ENCODE measurements at regions not wholly inside any gene's neighbourhood (a gene's known extent, or its start where the extent isn't known, plus 50 kb on each side); places are given as distances from the start of the nearest gene placed in this dataset.

DNA sequence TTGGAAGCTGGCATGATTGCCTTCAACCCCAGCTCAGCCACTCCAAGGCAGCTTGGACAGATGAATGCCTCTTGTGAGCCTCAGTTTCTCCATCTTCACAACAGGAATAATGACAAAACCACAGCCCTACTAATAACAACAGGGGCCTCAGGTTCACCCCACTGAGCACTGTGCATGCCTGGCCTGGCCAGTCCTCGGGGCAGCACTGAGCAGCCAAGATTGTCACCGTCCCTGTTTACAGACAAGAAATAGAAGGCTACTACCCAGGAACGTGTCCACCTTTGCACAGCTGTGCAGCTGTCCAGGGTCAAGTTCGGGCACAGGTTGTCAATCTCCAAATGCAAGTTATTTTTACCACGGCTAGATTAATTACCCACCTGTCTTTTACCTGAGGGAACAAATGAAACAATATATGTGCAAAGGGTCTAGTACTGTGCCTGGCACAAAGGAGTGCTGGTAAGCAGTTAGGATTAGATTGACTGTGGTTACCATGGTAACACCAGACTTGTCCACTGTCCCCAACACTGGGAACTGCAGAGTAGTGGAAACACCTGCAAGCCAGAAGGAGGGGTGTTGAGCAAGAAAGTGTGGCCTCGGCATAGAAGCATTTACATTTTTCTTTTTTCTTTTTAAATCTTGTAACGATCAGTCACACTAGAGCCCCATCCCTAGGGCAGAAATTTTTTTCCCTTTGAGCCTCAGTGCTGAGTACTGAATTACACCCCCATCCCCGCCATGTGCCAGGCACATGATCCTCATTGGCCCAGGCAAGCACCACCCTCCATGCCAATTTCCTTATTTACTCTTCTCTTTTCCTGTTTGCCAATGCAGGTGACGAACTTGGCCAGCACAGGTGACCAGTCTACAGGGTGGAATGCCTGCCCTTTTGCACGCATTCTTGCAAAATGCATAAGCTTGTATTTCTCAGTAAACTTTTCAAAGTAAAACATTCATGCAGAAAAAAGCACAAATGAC, 66.3 kb upstream of the SLC6A6 start:
- TF ChIP-seq FOXP2 (optimal IDR thresholded peaks at IDR 0.05; ENCODE audit: control extremely low read depth, extremely low read length, insufficient read depth), result no peak
- TF ChIP-seq POLR2AphosphoS5 (IDR thresholded peaks at IDR 0.05; ENCODE audit: borderline replicate concordance, low read depth, low read length), result no peak
- TF ChIP-seq EZH2 (IDR thresholded peaks at IDR 0.05), result no peak
- H3K4me3 ChIP-seq, result no peak overlapping the region
- H3K9me3 ChIP-seq (ENCODE audit: low read depth, low read length), result no peaks in the 10 kb centered on the region
- no peaks in the 10 kb centered on the region for H3K36me3 ChIP-seq (ENCODE audit: insufficient read depth, low read length)
- DNase-seq (ENCODE audit: low read depth, low spot score), result no peak
- no peak overlapping the region for H3K27ac ChIP-seq
- H3K9ac ChIP-seq (ENCODE audit: insufficient read length), result no peak overlapping the region

DNA sequence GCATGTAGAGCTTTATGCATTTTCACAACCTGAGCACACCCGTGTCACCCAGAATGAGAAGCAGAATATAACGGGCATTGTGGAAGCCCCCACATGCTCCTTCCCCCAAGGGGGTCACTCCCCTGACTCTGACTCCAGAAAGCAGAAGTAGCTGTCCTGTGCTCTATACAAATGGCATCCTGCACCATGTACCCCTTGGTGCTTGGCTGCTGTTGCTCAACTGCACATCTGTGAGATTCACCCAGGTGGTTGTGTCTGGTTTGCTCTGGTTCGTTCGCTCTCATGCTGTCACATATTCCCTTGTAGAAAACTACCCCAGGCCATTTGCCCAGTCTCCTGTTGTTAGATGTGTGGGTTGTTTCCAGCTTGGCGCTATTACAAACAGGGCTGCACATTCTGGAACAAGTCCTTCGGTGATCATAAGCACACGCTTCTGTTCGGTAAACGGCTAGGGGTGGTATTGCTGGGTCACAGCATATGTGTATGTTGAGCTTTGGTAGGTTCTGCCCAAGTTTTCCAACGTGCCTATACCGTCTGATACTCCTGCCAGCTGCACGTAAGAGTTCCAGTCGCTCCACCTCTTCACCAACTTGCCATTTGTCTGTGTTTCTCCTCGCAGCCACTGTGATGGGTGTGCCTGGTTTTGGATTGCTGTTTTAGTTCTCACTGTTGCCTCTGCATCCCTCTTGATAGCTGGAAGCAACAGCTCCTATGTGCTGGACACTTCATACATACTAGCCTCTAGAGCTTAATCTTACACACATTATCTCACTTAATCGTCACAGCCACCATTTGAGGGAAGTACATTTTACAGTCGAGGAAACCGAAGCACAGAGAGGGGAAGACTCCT, 65.4 kb upstream of the SLC6A6 start:
- Histone ChIP-seq H3K4me3 (no peak overlapping the region), H3K36me3 (ENCODE audit: insufficient read depth, low read length) (no peaks in the 10 kb centered on the region), H3K9ac (ENCODE audit: insufficient read length) (no peak overlapping the region), H3K9me3 (ENCODE audit: low read depth, low read length) (no peaks in the 10 kb centered on the region), H3K27ac (no peak overlapping the region)
- DNase-seq (ENCODE audit: low read depth, low spot score), result no peak
- no peak for TF ChIP-seq FOXP2 (optimal IDR thresholded peaks at IDR 0.05; ENCODE audit: control extremely low read depth, extremely low read length, insufficient read depth)
- TF ChIP-seq EZH2 (IDR thresholded peaks at IDR 0.05), result no peak
- TF ChIP-seq POLR2AphosphoS5 (IDR thresholded peaks at IDR 0.05; ENCODE audit: borderline replicate concordance, low read depth, low read length), result no peak

DNA sequence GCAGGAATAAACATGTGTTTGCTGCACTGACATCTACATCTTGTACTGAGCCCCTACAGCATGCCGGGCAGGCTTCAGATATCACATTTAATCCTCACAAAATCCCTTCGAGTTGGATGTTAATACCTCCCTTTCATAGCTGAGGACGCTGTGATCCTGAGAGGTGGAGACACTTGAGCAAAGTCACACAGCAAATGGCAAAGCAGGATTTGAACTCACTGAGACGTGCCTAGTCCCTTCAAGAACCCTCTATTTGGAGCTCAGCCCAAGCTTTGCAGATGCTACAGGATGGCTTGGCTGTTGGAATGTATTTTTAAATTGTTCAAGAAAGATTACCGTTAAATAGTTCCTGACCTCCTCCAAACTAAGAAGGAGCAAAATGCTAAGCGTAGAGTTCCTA, 64.6 kb upstream of the SLC6A6 start:
- Histone ChIP-seq H3K9ac (ENCODE audit: insufficient read length) (no peak overlapping the region), H3K4me3 (no peak overlapping the region), H3K9me3 (ENCODE audit: low read depth, low read length) (no peaks in the 10 kb centered on the region), H3K36me3 (ENCODE audit: insufficient read depth, low read length) (no peaks in the 10 kb centered on the region), H3K27ac (no peak overlapping the region)
- no peak for DNase-seq (ENCODE audit: low read depth, low spot score)
- TF ChIP-seq EZH2 (IDR thresholded peaks at IDR 0.05) (no peak), POLR2AphosphoS5 (IDR thresholded peaks at IDR 0.05; ENCODE audit: borderline replicate concordance, low read depth, low read length) (no peak), FOXP2 (optimal IDR thresholded peaks at IDR 0.05; ENCODE audit: control extremely low read depth, extremely low read length, insufficient read depth) (no peak)

DNA sequence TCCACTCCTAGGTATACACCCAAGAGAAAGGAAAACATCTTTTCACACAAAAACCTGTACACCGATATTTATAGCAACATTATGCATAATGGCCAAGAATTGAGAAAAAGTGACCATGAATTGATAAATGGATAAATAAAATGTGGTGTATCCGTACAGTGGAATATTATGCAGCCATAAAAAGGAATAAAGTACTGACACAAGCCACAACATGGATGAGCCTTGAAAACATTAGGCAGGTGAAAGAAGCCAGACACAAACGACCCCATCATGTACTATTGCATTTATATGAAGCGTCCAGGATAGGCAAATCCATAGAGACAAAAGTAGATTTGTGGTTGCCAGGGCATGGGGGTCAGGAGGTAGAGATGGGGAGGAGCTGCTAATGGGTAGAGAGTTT, 64.2 kb upstream of the SLC6A6 start:
- DNase-seq (ENCODE audit: low read depth, low spot score), result no peak
- TF ChIP-seq EZH2 (IDR thresholded peaks at IDR 0.05) (no peak), POLR2AphosphoS5 (IDR thresholded peaks at IDR 0.05; ENCODE audit: borderline replicate concordance, low read depth, low read length) (no peak), FOXP2 (optimal IDR thresholded peaks at IDR 0.05; ENCODE audit: control extremely low read depth, extremely low read length, insufficient read depth) (no peak)
- no peak overlapping the region for H3K27ac ChIP-seq
- H3K36me3 ChIP-seq (ENCODE audit: insufficient read depth, low read length), result no peaks in the 10 kb centered on the region
- H3K9me3 ChIP-seq (ENCODE audit: low read depth, low read length), result no peaks in the 10 kb centered on the region
- no peak overlapping the region for H3K4me3 ChIP-seq
- H3K9ac ChIP-seq (ENCODE audit: insufficient read length), result no peak overlapping the region

DNA sequence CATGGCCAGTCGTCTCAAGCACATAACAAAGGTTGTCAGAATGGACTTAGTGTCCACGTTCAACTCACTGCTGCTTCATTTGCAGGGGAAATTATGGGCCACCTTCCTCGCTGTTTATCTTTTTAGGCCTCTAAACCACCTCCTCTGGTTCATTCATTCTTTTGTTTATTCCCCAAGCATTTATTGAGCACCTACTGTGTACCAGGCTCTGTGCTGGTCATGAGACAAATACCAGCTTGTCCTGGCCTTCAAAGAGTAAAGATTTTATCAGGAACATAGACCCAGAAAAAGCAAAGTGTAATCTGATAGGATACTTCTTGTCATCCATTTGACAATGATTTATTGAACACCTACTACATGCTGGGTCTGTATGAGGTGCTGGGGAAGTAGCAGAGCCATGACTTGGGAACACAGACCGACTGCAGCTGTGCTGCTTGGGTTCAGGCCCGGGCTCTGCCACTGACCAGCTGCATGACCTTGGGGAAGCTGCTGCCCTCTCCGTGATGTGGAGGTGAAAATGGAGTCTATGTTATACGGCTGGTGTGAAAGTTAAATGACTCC, 63.4 kb upstream of the SLC6A6 start:
- Histone ChIP-seq H3K4me3 (no peak overlapping the region), H3K9me3 (ENCODE audit: low read depth, low read length) (no peaks in the 10 kb centered on the region), H3K9ac (ENCODE audit: insufficient read length) (no peak overlapping the region), H3K36me3 (ENCODE audit: insufficient read depth, low read length) (no peaks in the 10 kb centered on the region), H3K27ac (no peak overlapping the region)
- TF ChIP-seq EZH2 (IDR thresholded peaks at IDR 0.05), result no peak
- no peak for TF ChIP-seq FOXP2 (optimal IDR thresholded peaks at IDR 0.05; ENCODE audit: control extremely low read depth, extremely low read length, insufficient read depth)
- no peak for TF ChIP-seq POLR2AphosphoS5 (IDR thresholded peaks at IDR 0.05; ENCODE audit: borderline replicate concordance, low read depth, low read length)
- DNase-seq (ENCODE audit: low read depth, low spot score), result no peak

DNA sequence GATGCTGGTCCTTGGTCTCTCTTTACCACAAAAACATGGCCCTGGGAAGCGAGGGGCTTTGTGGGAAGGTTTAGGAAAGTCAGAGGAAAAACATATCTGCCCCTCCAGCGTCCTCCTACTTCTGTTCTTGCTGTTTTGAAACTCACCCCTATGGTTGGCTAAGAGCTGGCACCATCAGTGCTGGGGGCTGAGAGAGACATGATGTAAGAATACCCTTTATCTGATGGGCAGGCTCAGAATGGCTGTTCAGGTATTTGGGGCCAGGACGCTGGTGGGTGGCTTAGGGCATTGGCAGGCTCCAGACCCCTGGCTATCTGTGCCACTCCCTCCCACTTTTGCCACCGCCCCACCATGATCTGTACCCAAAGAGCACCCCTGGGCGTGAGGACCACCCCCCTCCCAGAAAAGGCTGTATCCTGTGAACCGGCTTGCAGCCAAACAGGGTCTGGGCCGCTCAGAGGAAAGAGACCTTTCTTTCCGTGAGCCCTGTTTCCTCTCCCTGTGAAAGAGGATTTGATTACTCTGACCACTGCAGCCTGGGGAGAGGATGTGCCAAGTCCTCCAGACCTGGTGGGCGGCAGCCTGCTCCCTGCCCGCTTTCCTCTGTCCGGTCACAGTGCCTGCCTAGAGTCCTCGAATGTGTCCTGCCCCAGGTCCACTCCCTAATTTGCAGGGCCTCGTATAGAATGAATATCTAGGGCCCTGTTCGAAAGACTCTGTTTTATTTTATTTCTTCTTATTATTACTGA, 61.3 kb upstream of the SLC6A6 start:
- no peak for DNase-seq (ENCODE audit: low read depth, low spot score)
- H3K9me3 ChIP-seq (ENCODE audit: low read depth, low read length), result no peaks in the 10 kb centered on the region
- no peak overlapping the region for H3K4me3 ChIP-seq
- TF ChIP-seq POLR2AphosphoS5 (IDR thresholded peaks at IDR 0.05; ENCODE audit: borderline replicate concordance, low read depth, low read length) (no peak), EZH2 (IDR thresholded peaks at IDR 0.05) (no peak), FOXP2 (optimal IDR thresholded peaks at IDR 0.05; ENCODE audit: control extremely low read depth, extremely low read length, insufficient read depth) (no peak)
- no peak overlapping the region for H3K27ac ChIP-seq
- no peak overlapping the region for H3K9ac ChIP-seq (ENCODE audit: insufficient read length)
- no peaks in the 10 kb centered on the region for H3K36me3 ChIP-seq (ENCODE audit: insufficient read depth, low read length)

DNA sequence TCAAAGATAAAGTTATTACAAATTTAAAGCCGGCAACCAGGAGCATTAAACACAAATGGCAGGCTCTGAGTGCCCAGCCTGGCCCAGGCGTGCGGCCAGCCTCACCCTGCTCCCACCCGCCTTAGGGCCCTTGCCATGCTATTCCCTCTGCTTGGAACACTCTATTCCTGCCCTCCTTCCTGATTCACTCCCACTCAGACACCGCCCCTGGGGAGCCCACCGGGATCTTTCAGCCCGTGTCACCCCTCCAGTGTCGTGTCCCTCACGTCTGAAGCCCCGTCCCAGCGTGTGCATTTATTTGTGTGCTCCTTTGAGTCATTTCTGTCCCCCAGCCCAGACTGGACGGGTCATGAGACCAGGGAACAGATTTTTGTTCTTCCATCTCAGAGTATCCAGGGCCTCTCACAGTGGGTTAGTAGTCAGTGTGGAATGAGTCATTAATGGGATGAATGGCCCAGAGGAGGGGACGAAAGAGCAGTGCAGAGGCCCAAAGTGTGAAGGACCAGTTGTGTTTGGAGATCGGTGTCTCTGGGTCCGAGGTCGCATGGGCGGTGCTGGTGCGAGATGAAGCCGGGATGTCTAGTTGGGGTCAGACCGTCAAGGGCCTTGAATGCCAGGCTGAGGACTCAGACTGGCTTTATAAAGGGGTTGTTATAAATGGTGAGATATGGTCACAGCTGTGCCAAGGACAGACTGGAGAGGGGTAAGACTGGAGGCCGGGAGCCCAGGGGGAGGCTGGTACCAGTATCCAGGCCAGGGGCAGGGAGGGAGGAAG, 58.9 kb upstream of the SLC6A6 start:
- no peak for DNase-seq (ENCODE audit: low read depth, low spot score)
- no peaks in the 10 kb centered on the region for H3K36me3 ChIP-seq (ENCODE audit: insufficient read depth, low read length)
- no peak for TF ChIP-seq EZH2 (IDR thresholded peaks at IDR 0.05)
- TF ChIP-seq FOXP2 (optimal IDR thresholded peaks at IDR 0.05; ENCODE audit: control extremely low read depth, extremely low read length, insufficient read depth), result no peak
- no peak for TF ChIP-seq POLR2AphosphoS5 (IDR thresholded peaks at IDR 0.05; ENCODE audit: borderline replicate concordance, low read depth, low read length)
- H3K4me3 ChIP-seq, result no peak overlapping the region
- no peak overlapping the region for H3K9ac ChIP-seq (ENCODE audit: insufficient read length)
- H3K27ac ChIP-seq, result no peak overlapping the region
- no peaks in the 10 kb centered on the region for H3K9me3 ChIP-seq (ENCODE audit: low read depth, low read length)

Data from SK-N-MC (cell line).